ENCODE measurements at regions not wholly inside any gene's neighbourhood (a gene's known extent, or its start where the extent isn't known, plus 50 kb on each side); places are given as distances from the start of the nearest gene placed in this dataset.
"Not testable (repeated sequence)": the region's sequence is repeated elsewhere in the genome, so short reads cannot be mapped to it uniquely, and the experiment has no call there.

DNA sequence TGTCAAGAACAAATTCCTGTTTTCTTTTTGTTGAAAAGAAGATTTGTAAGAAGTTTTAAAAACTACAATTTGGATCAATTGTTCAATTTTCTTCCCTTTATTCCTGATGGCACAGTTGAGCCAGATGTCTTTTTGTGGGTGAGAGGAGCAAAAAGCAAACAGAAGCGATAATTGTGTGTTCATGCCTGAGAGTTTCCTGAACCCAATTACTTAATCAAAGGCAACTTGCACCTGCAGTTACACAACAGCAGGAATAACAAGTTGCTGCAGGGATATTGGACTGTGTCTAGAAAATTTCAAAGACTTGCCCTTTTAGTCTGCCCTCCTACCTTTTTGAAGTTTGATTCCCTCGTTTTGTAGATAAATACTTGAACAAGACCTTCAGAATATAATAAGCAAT lies 383.6 kb downstream of the DSEL start:
- Histone ChIP-seq H3K9ac (ENCODE audit: low read length) (no peak overlapping the region), H3K4me2 (ENCODE audit: low read depth, low read length, poor library complexity, severe bottlenecking) (no peak overlapping the region), H4K20me1 (ENCODE audit: low read depth, low read length) (no peaks in the 10 kb centered on the region), H3K4me3 (ENCODE audit: insufficient read depth, low read length, poor library complexity, severe bottlenecking) (no peak overlapping the region), H3K9me3 (ENCODE audit: insufficient read depth, low read length) (no peaks in the 10 kb centered on the region), H3K27ac (ENCODE audit: low read depth, low read length) (no peak overlapping the region), H2AFZ (ENCODE audit: low read depth, low read length, severe bottlenecking) (no peak overlapping the region), H3K27me3 (ENCODE audit: low read length) (no peaks in the 10 kb centered on the region), H3K79me2 (ENCODE audit: insufficient read depth, low read length) (no peaks in the 10 kb centered on the region), H3K9me2 (replicated peaks; ENCODE audit: insufficient read depth, low read length) (no peaks in the 10 kb centered on the region), H3F3A (ENCODE audit: insufficient read depth) (no peaks in the 10 kb centered on the region), H3K36me3 (ENCODE audit: low read length) (no peaks in the 10 kb centered on the region)
- TF ChIP-seq, protein P1, sequence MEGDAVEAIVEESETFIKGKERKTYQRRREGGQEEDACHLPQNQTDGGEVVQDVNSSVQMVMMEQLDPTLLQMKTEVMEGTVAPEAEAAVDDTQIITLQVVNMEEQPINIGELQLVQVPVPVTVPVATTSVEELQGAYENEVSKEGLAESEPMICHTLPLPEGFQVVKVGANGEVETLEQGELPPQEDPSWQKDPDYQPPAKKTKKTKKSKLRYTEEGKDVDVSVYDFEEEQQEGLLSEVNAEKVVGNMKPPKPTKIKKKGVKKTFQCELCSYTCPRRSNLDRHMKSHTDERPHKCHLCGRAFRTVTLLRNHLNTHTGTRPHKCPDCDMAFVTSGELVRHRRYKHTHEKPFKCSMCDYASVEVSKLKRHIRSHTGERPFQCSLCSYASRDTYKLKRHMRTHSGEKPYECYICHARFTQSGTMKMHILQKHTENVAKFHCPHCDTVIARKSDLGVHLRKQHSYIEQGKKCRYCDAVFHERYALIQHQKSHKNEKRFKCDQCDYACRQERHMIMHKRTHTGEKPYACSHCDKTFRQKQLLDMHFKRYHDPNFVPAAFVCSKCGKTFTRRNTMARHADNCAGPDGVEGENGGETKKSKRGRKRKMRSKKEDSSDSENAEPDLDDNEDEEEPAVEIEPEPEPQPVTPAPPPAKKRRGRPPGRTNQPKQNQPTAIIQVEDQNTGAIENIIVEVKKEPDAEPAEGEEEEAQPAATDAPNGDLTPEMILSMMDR (IDR thresholded peaks at IDR 0.05; ENCODE audit: insufficient read depth, low read length, poor library complexity, severe bottlenecking) = no peak
- no peak for TF ChIP-seq EZH2phosphoT487 (conservative IDR thresholded peaks at IDR 0.05; ENCODE audit: low read length)

- Histone ChIP-seq H3K27me3 (ENCODE audit: low read length) (no peaks in the 10 kb centered on the region), H4K20me1 (ENCODE audit: low read depth, low read length) (no peaks in the 10 kb centered on the region), H3K27ac (ENCODE audit: low read depth, low read length) (no peak overlapping the region), H3K36me3 (ENCODE audit: low read length) (no peaks in the 10 kb centered on the region), H2AFZ (ENCODE audit: low read depth, low read length, severe bottlenecking) (no peak overlapping the region), H3K4me3 (ENCODE audit: insufficient read depth, low read length, poor library complexity, severe bottlenecking) (no peak overlapping the region), H3K79me2 (ENCODE audit: insufficient read depth, low read length) (no peaks in the 10 kb centered on the region), H3K9me2 (replicated peaks; ENCODE audit: insufficient read depth, low read length) (no peaks in the 10 kb centered on the region), H3K9me3 (ENCODE audit: insufficient read depth, low read length) (no peaks in the 10 kb centered on the region), H3F3A (ENCODE audit: insufficient read depth) (no peaks in the 10 kb centered on the region), H3K4me2 (ENCODE audit: low read depth, low read length, poor library complexity, severe bottlenecking) (no peak overlapping the region), H3K9ac (ENCODE audit: low read length) (no peak overlapping the region)
- no peak for TF ChIP-seq EZH2phosphoT487 (conservative IDR thresholded peaks at IDR 0.05; ENCODE audit: low read length)
- TF ChIP-seq, protein P1 (IDR thresholded peaks at IDR 0.05; ENCODE audit: insufficient read depth, low read length, poor library complexity, severe bottlenecking) = no peak
These were observed 385.0 kb downstream of the DSEL start for GRCh38 chr18:67131498-67131897.

- not testable (repeated sequence) for H3K9ac ChIP-seq (ENCODE audit: low read length); H3K27me3 ChIP-seq (ENCODE audit: low read length); H3K27ac ChIP-seq (ENCODE audit: low read depth, low read length); H3F3A ChIP-seq (ENCODE audit: insufficient read depth); H3K9me2 ChIP-seq (replicated peaks; ENCODE audit: insufficient read depth, low read length); H4K20me1 ChIP-seq (ENCODE audit: low read depth, low read length); H3K9me3 ChIP-seq (ENCODE audit: insufficient read depth, low read length); H2AFZ ChIP-seq (ENCODE audit: low read depth, low read length, severe bottlenecking); H3K4me2 ChIP-seq (ENCODE audit: low read depth, low read length, poor library complexity, severe bottlenecking); H3K4me3 ChIP-seq (ENCODE audit: insufficient read depth, low read length, poor library complexity, severe bottlenecking); H3K79me2 ChIP-seq (ENCODE audit: insufficient read depth, low read length); H3K36me3 ChIP-seq (ENCODE audit: low read length)
These were observed 389.8 kb downstream of the DSEL start for GRCh38 chr18:67126751-67127150.

GRCh38 chr18:67123901-67124300 lies 392.6 kb downstream of the DSEL start:
- no peak for TF ChIP-seq EZH2phosphoT487 (conservative IDR thresholded peaks at IDR 0.05; ENCODE audit: low read length)
- TF ChIP-seq, protein P1 (IDR thresholded peaks at IDR 0.05; ENCODE audit: insufficient read depth, low read length, poor library complexity, severe bottlenecking) = no peak
- H3K36me3 ChIP-seq (ENCODE audit: low read length) = no peaks in the 10 kb centered on the region
- no peak overlapping the region for H3K9ac ChIP-seq (ENCODE audit: low read length)

More at GRCh38 chr18:67123901-67124300, 392.6 kb downstream of the DSEL start:
- Histone ChIP-seq H3F3A (ENCODE audit: insufficient read depth) (no peaks in the 10 kb centered on the region), H3K4me2 (ENCODE audit: low read depth, low read length, poor library complexity, severe bottlenecking) (no peak overlapping the region), H3K9me2 (replicated peaks; ENCODE audit: insufficient read depth, low read length) (no peaks in the 10 kb centered on the region; the same call in 1 of the 2 replicates), H3K79me2 (ENCODE audit: insufficient read depth, low read length) (no peaks in the 10 kb centered on the region), H3K9me3 (ENCODE audit: insufficient read depth, low read length) (no peaks in the 10 kb centered on the region), H3K27me3 (ENCODE audit: low read length) (no peaks in the 10 kb centered on the region), H3K4me3 (ENCODE audit: insufficient read depth, low read length, poor library complexity, severe bottlenecking) (no peak overlapping the region), H3K27ac (ENCODE audit: low read depth, low read length) (no peak overlapping the region), H4K20me1 (ENCODE audit: low read depth, low read length) (no peaks in the 10 kb centered on the region), H2AFZ (ENCODE audit: low read depth, low read length, severe bottlenecking) (no peak overlapping the region)

All from SU-DHL-6 (cell line).